ENCODE measurements at regions not wholly inside any gene's neighbourhood (a gene's known extent, or its start where the extent isn't known, plus 50 kb on each side); places are given as distances from the start of the nearest gene placed in this dataset.

- TF ChIP-seq USF1 (IDR thresholded peaks at IDR 0.05) (no peak), EP300 (IDR thresholded peaks at IDR 0.05; ENCODE audit: borderline replicate concordance) (no peak), MAX (IDR thresholded peaks at IDR 0.05) (no peak), RAD21 (IDR thresholded peaks at IDR 0.05; ENCODE audit: low read depth) (no peak), TCF12 (IDR thresholded peaks at IDR 0.05; ENCODE audit: low read depth) (no peak), NFIC (IDR thresholded peaks at IDR 0.05) (no peak), TEAD4 (IDR thresholded peaks at IDR 0.05) (no peak), CEBPB (IDR thresholded peaks at IDR 0.05) (no peak), EGR1 (IDR thresholded peaks at IDR 0.05) (no peak), TAF1 (IDR thresholded peaks at IDR 0.05; ENCODE audit: low read depth) (no peak), REST (IDR thresholded peaks at IDR 0.05; ENCODE audit: low read depth) (no peak), CREB1 (IDR thresholded peaks at IDR 0.05; ENCODE audit: low read depth) (no peak), ZBTB7A (IDR thresholded peaks at IDR 0.05; ENCODE audit: low read depth) (no peak), YY1 (IDR thresholded peaks at IDR 0.05; ENCODE audit: low read depth) (no peak), FOXM1 (IDR thresholded peaks at IDR 0.05; ENCODE audit: borderline replicate concordance, low read depth) (no peak)
Observed at GRCh38 chr11:122345586-122345985, 229.6 kb upstream of the BLID start.

- TF ChIP-seq CEBPB (IDR thresholded peaks at IDR 0.05): no peak
- TF ChIP-seq NFIC (IDR thresholded peaks at IDR 0.05): no peak
- no peak for TF ChIP-seq TAF1 (IDR thresholded peaks at IDR 0.05; ENCODE audit: low read depth)
- TF ChIP-seq EP300 (IDR thresholded peaks at IDR 0.05; ENCODE audit: borderline replicate concordance): no peak
- no peak for TF ChIP-seq TEAD4 (IDR thresholded peaks at IDR 0.05)
- TF ChIP-seq EGR1 (IDR thresholded peaks at IDR 0.05): no peak
- no peak for TF ChIP-seq CREB1 (IDR thresholded peaks at IDR 0.05; ENCODE audit: low read depth)
- no peak for TF ChIP-seq MAX (IDR thresholded peaks at IDR 0.05)
- no peak for TF ChIP-seq RAD21 (IDR thresholded peaks at IDR 0.05; ENCODE audit: low read depth)
- TF ChIP-seq YY1 (IDR thresholded peaks at IDR 0.05; ENCODE audit: low read depth): no peak
- no peak for TF ChIP-seq REST (IDR thresholded peaks at IDR 0.05; ENCODE audit: low read depth)
- TF ChIP-seq ZBTB7A (IDR thresholded peaks at IDR 0.05; ENCODE audit: low read depth): no peak
- TF ChIP-seq FOXM1 (IDR thresholded peaks at IDR 0.05; ENCODE audit: borderline replicate concordance, low read depth): no peak
- TF ChIP-seq USF1 (IDR thresholded peaks at IDR 0.05): no peak
- TF ChIP-seq TCF12 (IDR thresholded peaks at IDR 0.05; ENCODE audit: low read depth): no peak
Observed at GRCh38 chr11:122344215-122344614, 228.2 kb upstream of the BLID start.

- TF ChIP-seq TEAD4 (IDR thresholded peaks at IDR 0.05) (no peak), CEBPB (IDR thresholded peaks at IDR 0.05) (no peak), TCF12 (IDR thresholded peaks at IDR 0.05; ENCODE audit: low read depth) (no peak), NFIC (IDR thresholded peaks at IDR 0.05) (no peak), CREB1 (IDR thresholded peaks at IDR 0.05; ENCODE audit: low read depth) (no peak), ZBTB7A (IDR thresholded peaks at IDR 0.05; ENCODE audit: low read depth) (no peak), RAD21 (IDR thresholded peaks at IDR 0.05; ENCODE audit: low read depth) (no peak), EP300 (IDR thresholded peaks at IDR 0.05; ENCODE audit: borderline replicate concordance) (no peak), REST (IDR thresholded peaks at IDR 0.05; ENCODE audit: low read depth) (no peak)
Observed at GRCh38 chr11:122343210-122343609, 227.2 kb upstream of the BLID start.

- TF ChIP-seq TAF1 (IDR thresholded peaks at IDR 0.05; ENCODE audit: low read depth) (no peak), RAD21 (IDR thresholded peaks at IDR 0.05; ENCODE audit: low read depth) (no peak), FOXM1 (IDR thresholded peaks at IDR 0.05; ENCODE audit: borderline replicate concordance, low read depth) (no peak), NFIC (IDR thresholded peaks at IDR 0.05) (no peak), YY1 (IDR thresholded peaks at IDR 0.05; ENCODE audit: low read depth) (no peak), CEBPB (IDR thresholded peaks at IDR 0.05) (no peak), ZBTB7A (IDR thresholded peaks at IDR 0.05; ENCODE audit: low read depth) (no peak), USF1 (IDR thresholded peaks at IDR 0.05) (no peak), EP300 (IDR thresholded peaks at IDR 0.05; ENCODE audit: borderline replicate concordance) (no peak), TCF12 (IDR thresholded peaks at IDR 0.05; ENCODE audit: low read depth) (no peak)
Observed at GRCh38 chr11:122342089-122342744, 226.2 kb upstream of the BLID start.
